H1 (cell line): ENCODE measurements at regions not wholly inside any gene's neighbourhood (a gene's known extent, or its start where the extent isn't known, plus 50 kb on each side); places are given as distances from the start of the nearest gene placed in this dataset.

Source experiments
- BACH1 ChIP-seq: IDR thresholded peaks from 2 replicates; pipeline ENCODE4 v1.6.1; 2012; ENCODE audit warnings: low read length, improper control_type of control experiment
- BRCA1 ChIP-seq: IDR thresholded peaks from 2 replicates; pipeline ENCODE4 v1.6.1; 2012; ENCODE audit warnings: low read depth, low read length, improper control_type of control experiment
- EP300 ChIP-seq, 2 experiments: IDR thresholded peaks; 1 replicate in 1 of 2; 2 replicates in 1 of 2; pipeline ENCODE4 v1.6.1; 2011 to 2012; ENCODE audit warnings: low read depth in 2 of 2, low read length in 2 of 2, mild to moderate bottlenecking in 2 of 2, borderline replicate concordance in 1 of 2, inconsistent platforms in 1 of 2, moderate library complexity in 1 of 2
- EZH2 ChIP-seq: fragments of 200-600 bp; sonication (generic); IDR thresholded peaks from 2 replicates; pipeline ENCODE4 v1.7.1; 2012; ENCODE audit warnings: low read depth, mild to moderate bottlenecking, moderate library complexity, low read length, inconsistent platforms; ENCODE audit not compliant: severe bottlenecking
- GABPA ChIP-seq: IDR thresholded peaks from 2 replicates; pipeline ENCODE4 v1.6.1; 2011; ENCODE audit warnings: mild to moderate bottlenecking, low read length, moderate library complexity, borderline replicate concordance; ENCODE audit not compliant: insufficient read depth
- HDAC6 ChIP-seq: IDR thresholded peaks from one replicate; pipeline ENCODE4 v1.7.1; 2012; ENCODE audit warnings: low read depth, mild to moderate bottlenecking, inconsistent platforms, low read length, moderate library complexity
- MAFK ChIP-seq: IDR thresholded peaks from 2 replicates; pipeline ENCODE4 v1.6.1; 2012; ENCODE audit warnings: low read depth, mild to moderate bottlenecking, improper control_type of control experiment, low read length
- POLR2A ChIP-seq, 2 experiments: IDR thresholded peaks; 1 replicate in 1 of 2; 2 replicates in 1 of 2; pipeline ENCODE4 v1.6.1; 2011; ENCODE audit warnings: low read depth in 2 of 2, low read length in 2 of 2, mild to moderate bottlenecking in 2 of 2; ENCODE audit errors: control extremely low read depth in 1 of 2
- POLR2AphosphoS5 ChIP-seq: IDR thresholded peaks from 2 replicates; pipeline ENCODE4 v1.6.1; 2011; ENCODE audit warnings: low read depth, low read length
- SIN3A ChIP-seq, 2 experiments: IDR thresholded peaks in 1 of 2; conservative IDR thresholded peaks in 1 of 2; 2 replicates each; pipeline ENCODE4 v1.6.1; 2011 to 2012; ENCODE audit warnings: low read length in 2 of 2, improper control_type of control experiment in 1 of 2, low read depth in 1 of 2, mild to moderate bottlenecking in 1 of 2
- YY1 ChIP-seq: IDR thresholded peaks from 2 replicates; pipeline ENCODE4 v1.6.1; 2011; ENCODE audit warnings: low read depth, mild to moderate bottlenecking, low read length
- TF ChIP-seq, protein P1 (sequence below): IDR thresholded peaks from 2 replicates; pipeline ENCODE4 v1.6.1; 2011; ENCODE audit warnings: low read length, improper control_type of control experiment
- TF ChIP-seq, protein P2 (sequence below), 3 experiments: IDR thresholded peaks; 1 replicate in 2 of 3; 2 replicates in 1 of 3; pipeline versions ENCODE4 v1.5.1 to v1.6.1; 2011; ENCODE audit warnings: low read length in 3 of 3, mild to moderate bottlenecking in 3 of 3, inconsistent platforms in 2 of 3, low read depth in 1 of 3, moderate library complexity in 1 of 3; ENCODE audit not compliant: insufficient read depth in 1 of 3; ENCODE audit errors: control extremely low read depth in 1 of 3

DNA sequence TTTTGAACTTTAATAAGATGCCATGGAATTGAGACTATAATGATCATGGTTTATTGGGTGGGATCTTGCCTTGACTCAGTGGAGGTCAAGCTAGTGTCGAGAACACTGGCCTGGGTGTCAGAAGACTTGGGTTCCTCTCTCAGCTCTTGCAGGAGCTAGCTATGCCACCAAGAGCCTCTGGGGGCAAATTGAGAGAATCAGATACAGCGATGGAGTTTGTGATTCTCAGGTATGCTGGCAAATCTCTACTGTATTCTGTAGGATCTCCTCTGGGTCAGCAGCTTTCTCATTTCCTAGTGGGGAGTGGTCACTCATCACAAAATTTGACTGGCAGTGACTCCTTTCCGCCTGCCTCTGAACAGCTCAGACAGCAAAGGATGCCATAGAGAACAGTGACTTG is 477.0 kb downstream of the RNF144A start:
- TF ChIP-seq GABPA (no peak), BRCA1 (no peak), SIN3A (conservative IDR thresholded peaks at IDR 0.05 in 1 of 2, IDR thresholded peaks at IDR 0.05 in 1 of 2; ENCODE audit: low read depth in 1 of 2, low read length in 2 of 2) (no peak), POLR2AphosphoS5 (no peak), YY1 (no peak), POLR2A (IDR thresholded peaks at IDR 0.05; ENCODE audit: control extremely low read depth in 1 of 2, low read depth in 2 of 2, low read length in 2 of 2) (no peak), EP300 (IDR thresholded peaks at IDR 0.05; ENCODE audit: borderline replicate concordance in 1 of 2, low read depth in 2 of 2, low read length in 2 of 2) (no peak), EZH2 (no peak), MAFK (no peak), BACH1 (no peak), HDAC6 (no peak)
- TF ChIP-seq, protein P1, sequence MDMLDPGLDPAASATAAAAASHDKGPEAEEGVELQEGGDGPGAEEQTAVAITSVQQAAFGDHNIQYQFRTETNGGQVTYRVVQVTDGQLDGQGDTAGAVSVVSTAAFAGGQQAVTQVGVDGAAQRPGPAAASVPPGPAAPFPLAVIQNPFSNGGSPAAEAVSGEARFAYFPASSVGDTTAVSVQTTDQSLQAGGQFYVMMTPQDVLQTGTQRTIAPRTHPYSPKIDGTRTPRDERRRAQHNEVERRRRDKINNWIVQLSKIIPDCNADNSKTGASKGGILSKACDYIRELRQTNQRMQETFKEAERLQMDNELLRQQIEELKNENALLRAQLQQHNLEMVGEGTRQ = no peak
- TF ChIP-seq, protein P2, sequence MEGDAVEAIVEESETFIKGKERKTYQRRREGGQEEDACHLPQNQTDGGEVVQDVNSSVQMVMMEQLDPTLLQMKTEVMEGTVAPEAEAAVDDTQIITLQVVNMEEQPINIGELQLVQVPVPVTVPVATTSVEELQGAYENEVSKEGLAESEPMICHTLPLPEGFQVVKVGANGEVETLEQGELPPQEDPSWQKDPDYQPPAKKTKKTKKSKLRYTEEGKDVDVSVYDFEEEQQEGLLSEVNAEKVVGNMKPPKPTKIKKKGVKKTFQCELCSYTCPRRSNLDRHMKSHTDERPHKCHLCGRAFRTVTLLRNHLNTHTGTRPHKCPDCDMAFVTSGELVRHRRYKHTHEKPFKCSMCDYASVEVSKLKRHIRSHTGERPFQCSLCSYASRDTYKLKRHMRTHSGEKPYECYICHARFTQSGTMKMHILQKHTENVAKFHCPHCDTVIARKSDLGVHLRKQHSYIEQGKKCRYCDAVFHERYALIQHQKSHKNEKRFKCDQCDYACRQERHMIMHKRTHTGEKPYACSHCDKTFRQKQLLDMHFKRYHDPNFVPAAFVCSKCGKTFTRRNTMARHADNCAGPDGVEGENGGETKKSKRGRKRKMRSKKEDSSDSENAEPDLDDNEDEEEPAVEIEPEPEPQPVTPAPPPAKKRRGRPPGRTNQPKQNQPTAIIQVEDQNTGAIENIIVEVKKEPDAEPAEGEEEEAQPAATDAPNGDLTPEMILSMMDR (IDR thresholded peaks at IDR 0.05; ENCODE audit: control extremely low read depth in 1 of 3, insufficient read depth in 1 of 3, low read depth in 1 of 3, low read length in 3 of 3) = peak in 2 of 3 experiments; percentile 36 to 43; a peak in 3 of 4 replicates
